ENCODE measurements at regions not wholly inside any gene's neighbourhood (a gene's known extent, or its start where the extent isn't known, plus 50 kb on each side); places are given as distances from the start of the nearest gene placed in this dataset.

DNA sequence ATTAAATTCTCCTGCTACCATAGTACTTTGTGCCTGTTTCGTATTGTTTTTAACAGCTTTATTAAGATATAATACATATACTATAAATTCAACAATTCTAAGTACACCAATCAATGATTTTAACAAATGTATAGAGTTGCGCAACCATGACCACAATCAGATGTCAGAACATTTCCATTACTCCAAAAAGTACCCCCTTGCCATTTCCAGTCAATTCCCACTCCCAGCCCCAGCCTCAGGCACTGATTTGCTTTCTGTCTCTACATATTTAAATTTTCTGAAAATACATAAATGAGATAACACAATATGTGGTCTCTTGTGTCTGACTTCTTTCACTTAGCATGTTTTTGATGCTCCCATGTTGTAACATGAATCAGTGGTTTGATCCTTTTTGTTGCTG, 193.9 kb downstream of the FIGN start:
- no peak for DNase-seq (ENCODE audit: low spot score)

DNA sequence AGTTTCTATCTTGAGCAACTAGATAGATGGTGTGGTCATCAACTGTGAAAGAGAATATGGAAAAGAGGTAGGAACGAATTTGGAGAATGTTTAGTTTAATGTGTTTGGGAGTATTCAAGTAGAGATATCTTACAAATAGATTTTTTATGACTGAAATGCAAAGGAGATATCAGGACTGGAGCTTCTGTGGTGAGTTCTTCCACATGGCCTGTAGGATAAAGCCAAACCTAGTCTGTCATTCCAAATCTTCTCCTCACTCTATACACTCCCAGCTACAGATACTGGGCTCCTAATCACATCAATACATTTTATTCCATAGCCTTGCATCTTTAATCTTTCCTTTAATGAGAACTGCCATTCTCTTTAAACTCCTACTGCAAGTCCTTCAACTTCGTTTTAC, 194.3 kb downstream of the FIGN start:
- DNase-seq (ENCODE audit: low spot score), result no peak

DNA sequence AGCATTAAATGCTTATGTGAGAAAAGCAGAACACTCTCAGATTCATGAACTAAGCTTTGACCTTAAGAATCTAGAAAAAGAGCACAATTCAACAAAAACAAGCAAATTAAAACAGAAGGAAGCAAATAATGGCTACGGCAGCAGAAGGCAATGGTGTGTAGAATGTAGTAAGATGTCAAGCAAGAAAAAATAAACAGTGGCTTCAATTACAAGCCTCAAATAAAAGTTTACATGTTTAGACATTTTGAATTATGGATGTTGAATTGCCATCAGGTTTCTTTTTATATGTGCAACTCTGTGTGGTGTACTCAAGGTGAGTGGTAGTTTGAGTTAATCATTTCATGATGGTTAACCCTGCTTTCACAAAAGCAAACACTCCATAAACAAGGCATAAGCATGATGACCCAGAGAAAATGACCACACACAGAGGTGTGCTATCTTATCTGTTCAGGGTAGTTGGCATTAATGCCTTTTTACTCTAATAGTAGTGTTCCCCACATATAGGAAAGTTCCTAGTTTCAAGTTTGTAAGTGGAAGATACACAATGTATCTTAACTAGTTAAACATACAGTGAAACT, 207.1 kb downstream of the FIGN start:
- DNase-seq (ENCODE audit: low spot score), result no peak

DNA sequence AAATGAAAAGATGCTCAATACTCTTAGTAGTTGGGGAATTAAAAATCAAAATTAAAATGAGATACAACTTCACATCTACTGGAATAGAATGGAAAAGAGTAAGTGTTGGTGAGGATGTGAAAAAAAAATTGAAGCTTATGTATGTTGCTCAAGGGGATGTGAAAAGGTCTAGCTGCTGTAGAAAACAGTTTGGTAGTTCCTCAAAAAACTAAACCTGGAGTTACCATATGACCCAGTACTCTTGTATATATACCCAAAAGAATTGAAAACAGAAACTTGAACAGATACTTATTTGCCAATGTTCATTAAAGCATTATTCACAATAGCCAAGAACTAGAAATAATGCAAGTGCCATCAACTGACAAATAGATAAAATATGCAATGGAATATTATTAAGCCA, 208.4 kb downstream of the FIGN start:
- DNase-seq (ENCODE audit: low spot score), result no peak

DNA sequence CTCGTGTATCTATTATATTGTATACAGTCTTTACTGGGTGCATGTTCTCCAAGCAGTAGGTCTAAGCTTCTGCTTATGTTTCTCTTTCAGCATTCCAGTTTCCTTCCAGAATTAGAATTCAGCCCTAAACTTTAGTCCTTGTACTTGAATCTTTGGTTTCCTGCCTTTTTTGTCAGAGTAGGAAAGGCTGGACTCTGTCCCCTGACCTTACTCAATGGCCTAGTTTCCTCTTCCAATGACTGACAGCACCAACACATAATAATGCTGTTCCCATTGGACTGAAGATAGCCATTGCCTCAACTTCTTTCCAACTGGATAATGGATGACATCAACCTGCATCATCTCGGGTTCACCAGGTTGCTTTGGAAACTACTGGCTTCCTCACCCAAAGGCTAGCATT, 217.0 kb downstream of the FIGN start:
- DNase-seq (ENCODE audit: low spot score), result no peak

DNA sequence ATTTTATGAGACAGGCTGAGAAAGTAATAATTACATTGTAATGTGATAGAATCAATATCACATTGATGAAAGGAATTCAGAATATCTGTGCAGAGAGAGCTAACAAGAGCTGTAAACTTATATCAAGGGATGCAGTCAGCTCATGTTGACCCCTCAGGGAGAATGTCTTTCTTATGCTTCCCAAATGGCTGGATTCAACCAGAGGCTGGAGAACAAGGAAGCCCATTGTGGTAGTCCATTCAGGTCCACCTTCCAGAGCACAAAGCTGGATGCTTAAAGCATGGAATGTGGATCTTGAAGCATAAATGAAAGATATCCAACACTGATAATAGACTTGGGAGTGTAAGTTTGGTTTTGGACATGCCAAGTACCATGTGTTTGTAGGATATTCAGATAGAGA, 220.0 kb downstream of the FIGN start:
- no peak for DNase-seq (ENCODE audit: low spot score)

DNA sequence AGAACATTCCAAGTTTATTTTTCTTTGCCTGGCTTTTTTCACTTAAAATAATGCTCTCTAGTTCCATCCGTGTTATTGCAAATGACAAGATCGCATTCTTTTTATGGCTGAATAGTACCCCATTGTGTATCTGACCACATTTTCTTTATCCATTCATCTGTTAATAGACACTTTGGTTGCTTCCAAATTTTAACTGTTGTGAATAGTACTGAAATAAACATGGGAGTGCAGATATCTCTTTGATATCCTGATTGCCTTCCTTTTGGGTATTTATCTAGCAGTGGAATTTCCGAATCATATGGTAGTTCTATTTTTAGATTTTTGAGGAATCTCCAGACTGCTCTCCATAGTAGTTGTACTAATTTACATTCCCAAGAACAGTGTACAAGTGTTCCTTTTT, 230.5 kb downstream of the FIGN start:
- DNase-seq (ENCODE audit: low spot score), result no peak

DNA sequence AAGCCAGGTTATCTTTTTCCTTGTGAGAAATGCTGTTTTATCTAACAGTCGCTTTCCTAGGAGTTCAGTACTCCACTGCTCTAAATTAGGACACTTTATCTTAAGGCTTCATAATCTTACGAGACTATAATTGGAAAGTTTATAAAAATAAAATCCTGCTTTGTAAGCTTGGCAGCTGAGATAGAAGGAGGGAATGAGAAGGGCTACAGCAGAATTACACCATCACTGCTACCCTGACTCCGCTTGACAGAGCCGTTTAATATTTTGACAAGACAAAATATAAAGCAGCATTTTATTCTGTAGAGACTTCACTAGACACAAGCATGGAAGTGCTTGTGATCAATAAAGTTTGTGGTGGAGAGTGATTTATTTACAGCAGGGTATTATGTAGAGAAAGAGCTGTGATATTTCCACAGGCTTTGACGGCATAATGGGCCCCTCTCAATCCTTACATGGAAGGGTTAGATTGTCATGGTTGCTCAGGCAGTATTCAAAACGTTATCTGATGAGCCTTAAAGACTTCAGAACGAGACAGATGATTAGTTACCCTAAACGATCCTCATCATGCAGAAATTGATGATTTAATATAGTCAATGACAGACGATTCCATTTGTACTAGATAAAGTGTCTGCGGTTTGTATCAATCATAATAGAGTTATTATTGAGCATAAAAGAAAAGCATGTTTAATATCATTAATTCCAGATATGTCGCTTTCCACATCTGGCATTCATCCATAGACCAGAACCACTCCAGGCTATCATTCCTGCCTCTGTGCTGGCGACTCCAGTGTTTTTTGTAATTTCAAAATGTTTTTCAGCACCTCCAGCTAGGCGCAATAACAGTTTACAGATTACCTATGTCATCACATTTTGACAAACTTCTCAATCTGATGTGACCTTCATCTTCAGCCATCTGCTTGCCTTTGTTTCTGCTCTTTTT, 242.2 kb downstream of the FIGN start:
- no peak for DNase-seq (ENCODE audit: low spot score)

DNA sequence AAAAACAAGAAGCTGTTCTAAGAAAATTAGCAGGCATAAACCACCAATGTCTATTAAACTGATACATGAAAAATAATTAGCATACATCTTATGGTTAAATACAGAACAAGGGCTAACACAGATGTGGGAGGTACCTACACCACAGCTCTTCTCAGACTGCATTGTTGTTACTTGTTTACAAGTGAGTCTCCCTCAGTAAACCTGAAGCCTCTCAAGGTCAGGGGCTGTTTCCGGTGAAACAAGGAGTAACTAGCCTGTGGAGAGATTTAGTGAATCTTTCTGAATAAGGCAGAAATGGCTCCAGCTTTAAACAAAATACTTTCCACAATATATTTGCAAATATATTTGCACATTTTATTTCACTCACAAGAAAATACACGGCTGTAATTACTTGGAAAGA, 244.0 kb downstream of the FIGN start:
- no peak for DNase-seq (ENCODE audit: low spot score)

DNA sequence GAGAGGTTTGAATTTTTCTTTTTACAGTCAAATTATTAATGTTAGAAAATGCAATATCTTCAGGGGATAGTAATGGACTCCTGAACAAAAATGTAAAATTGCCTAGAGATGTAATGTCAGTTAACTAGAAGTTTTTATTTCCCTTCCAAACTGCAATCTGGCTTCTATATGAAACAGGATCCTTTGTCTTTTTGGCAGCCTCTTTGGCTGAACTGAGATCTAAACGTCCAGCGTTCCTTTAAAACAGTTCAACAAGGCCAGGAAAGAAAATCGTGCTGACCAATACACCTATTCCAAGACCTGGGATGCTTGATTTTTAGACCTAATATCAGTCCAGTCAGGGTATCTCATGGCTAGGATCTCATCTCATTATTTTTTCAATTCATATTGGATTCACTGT, 245.5 kb downstream of the FIGN start:
- DNase-seq (ENCODE audit: low spot score), result no peak

DNA sequence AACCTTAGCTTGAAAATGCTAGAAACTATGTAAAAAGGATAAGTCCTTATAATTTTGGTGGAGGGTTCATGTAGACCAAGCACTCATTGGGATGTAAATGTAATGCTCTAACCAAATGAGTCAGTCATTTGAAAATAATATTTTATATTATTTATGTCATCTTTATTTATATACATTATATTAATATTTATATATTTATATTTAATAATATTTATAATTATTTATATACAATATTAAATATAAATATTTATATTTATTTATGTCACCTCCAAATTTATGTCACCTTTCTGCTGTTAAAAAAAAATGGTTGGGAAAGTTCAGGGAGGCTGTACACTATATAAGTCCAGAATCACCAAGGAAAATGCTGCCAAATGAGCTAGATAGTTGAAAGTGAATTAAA, 254.3 kb downstream of the FIGN start:
- DNase-seq (ENCODE audit: low spot score), result no peak

DNA sequence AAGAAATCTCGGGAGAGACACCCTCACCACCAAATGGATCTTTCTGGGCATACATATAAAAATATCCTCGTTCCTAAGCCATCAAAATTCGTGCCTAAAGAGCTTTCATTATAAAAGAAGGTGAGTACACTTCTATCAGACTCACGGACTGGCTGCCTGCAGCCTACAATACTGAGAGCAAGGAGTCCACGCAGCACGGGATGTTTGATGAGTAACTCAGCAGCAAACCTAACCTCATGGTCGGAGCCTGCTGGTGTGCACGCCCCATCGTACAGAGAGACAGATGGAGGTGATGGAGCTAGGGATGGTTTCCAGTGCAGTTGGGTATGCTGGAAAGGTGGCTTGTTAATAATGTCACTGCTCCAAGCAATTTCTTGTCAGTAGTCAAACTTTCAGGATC, 256.2 kb downstream of the FIGN start:
- DNase-seq (ENCODE audit: low spot score), result no peak

DNA sequence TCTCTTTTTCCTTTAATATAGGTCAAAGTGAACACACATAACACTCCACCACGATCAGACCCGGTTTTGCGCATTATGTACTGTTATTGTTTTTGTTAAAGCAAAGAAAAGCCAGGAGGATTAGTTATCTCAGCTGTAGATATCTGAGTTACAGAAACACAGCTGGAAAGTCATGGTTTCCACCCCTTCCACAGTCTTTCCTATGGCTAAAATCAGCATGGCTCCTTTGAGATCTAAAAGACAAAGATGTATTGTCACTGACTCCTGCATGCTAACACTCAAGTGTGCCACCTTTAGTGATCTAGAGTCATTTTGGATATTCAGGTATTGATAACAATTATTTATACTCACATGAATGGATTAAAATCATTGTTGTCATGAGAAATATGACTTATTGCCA, 260.0 kb downstream of the FIGN start:
- no peak for DNase-seq (ENCODE audit: low spot score)

DNA sequence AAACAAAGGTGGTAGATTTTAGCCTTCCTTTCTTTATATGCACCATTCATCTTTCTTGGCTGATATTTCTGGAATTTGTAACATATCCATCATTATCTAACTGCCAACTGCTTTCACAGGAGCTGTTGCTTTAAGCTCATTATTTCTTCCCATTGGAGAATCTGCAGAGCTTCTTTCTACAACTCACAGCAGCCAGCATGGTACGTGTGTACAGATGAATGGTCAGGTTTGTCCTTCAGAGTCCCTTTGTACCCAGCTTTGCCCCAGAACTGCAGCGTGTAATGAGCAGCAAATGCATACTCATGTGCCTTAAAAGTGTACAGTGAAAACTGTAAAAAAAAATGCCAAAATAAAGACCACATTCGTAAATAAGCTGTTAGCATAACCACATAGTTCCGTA, 260.9 kb downstream of the FIGN start:
- no peak for DNase-seq (ENCODE audit: low spot score)

DNA sequence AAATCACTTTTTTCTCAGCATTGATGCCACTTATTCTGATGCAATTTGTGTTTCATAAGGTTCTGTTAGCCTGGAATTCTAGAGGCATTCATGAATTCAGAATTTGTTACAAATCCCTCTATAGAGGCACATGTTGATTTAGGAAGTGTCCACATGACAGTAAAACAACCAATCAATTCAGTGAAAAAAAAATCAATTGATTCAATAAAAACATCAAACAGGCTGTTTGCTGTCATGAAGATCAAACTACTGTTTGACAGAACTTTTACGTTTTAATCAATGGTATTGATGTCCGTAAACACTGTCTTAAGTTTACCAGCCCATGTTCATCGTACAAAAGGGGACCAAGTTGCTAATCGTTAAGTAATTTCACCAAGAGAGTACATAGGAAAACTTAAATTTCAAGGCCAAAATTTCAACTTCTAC, 261.5 kb downstream of the FIGN start:
- no peak for DNase-seq (ENCODE audit: low spot score)

DNA sequence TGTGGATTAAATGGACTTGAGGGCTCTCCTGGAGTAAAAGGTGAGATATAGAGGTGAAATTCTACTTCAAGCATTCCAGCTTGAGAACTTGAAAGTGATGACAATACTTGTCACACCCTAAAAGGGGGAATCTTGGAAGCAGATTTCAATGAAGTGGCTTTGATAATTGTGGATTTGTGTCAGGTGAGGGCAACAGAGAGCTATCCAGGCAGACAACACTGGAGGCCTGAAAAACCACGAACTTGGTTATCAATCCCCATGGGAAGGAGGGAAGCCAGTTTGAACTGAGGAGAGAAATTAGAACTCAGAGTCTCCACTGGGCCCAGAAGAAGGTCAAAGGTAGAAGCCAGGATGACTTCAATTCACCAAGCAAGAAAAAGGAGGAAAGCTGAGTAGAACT, 263.9 kb downstream of the FIGN start:
- DNase-seq (ENCODE audit: low spot score), result no peak

DNA sequence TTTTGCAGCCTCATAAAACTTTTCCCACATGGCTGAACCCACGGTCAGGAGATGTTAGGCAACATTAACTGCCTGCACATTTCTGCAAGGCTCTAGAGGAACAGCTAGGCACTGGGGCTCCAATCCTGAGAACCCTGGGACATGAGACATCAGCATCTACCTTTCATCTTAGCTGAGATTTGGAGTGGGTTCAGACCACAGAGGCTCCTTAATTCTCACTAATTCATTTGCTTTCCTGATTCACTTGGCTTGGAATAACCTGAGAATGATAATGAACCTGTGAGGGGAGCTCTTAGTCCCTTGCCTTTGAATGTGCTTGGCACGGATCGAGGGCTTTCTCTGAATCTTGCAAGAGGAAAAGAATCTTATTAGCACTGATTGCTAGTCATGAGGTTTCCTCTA, 266.2 kb downstream of the FIGN start:
- no peak for DNase-seq (ENCODE audit: low spot score)

DNA sequence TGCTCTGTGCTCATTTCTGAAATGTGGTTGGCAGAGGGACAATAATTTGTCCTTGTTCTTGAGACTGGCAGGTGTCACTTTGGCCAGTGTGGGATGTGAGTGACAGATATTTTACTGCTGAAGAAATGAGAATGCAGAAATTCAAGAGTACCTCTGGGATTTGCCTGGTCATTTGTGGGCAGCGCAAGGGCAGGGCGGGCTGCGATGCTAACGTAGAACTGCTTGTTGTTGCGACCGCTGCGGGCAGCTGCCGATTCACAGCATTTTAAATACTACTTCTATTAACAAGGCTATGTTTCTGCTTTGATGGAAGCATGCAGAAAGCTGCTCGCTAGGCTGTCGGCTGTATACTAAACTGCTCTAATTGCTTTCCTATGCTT, 268.6 kb downstream of the FIGN start:
- no peak for DNase-seq (ENCODE audit: low spot score)

DNA sequence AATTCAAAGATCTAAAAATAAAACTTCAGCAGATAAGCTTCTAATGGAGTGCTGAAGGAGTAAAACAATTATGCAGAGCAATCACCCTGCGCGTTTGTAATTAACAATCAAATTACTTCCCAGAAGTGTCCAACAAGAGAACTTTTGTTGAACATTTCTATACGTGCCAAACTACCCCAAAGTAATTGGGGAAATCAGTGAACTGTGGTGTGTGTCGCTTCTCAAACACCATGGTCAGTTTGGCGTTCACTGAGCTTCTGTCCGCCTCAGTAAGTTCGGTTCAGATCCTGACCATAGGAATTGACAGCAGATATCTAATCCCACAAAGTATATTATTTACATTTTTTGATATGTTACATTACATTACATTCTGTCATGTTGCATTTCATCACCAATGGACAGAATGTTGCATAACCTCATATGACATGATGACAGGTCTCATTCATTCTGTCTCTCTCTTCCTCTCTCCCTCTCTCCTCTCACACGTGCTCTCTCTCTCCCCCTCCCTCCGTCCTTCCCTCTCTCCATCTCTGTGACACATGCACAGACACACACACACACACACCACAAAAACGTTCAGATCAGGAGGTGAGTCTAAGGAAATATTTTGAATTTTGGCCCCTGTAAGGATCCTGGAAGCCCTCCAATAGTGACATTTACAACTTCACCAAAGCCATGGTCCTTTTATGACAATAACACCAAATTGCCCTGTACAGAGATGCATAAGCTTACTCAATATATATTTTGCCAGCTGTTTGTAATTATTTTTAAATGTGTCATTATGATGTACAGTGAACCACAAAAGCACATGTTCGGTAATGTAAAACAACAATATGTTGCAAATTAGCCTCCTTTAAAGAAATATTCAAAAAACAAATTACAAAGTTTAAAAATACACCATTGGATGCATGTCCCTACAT, 269.2 kb downstream of the FIGN start:
- DNase-seq (ENCODE audit: low spot score), result no peak

DNA sequence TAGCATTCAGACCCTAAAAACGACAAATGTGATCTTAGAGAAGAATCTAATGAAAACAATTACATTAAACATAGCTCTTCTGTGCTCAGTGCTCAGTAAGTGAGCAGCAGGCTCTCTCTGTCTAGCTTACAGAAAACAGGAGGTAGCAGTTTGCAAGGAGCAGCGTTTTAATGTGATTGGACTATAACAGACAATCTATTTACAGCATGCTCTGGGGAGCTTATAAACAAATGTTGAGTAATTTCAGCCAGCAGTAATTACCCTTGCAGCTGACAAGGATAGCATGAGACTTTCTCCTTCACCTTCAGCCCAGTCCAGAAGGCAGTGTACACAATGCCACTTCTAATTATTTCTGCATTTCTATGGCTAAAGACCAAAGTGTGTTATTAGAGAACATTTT, 270.4 kb downstream of the FIGN start:
- DNase-seq (ENCODE audit: low spot score), result no peak

DNA sequence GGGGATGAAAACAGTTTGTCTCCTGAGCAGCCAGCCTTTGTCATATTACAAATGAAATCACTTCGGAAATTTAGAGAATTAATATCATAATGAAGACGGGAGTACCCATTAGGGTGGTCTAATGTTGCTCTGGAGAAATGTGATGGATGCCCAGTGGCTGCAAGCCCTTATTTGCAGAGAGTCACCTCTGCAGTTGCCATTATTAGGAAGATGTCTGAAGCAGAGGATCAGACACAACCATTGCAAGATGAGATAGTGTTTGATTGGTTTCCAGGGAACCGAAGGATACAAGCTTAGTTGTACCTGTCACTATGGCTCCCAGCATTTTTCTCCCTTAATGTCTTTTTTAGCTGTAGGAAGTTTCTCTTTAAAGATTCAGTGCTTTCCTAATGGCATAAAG, 272.4 kb downstream of the FIGN start:
- DNase-seq (ENCODE audit: low spot score), result no peak

DNA sequence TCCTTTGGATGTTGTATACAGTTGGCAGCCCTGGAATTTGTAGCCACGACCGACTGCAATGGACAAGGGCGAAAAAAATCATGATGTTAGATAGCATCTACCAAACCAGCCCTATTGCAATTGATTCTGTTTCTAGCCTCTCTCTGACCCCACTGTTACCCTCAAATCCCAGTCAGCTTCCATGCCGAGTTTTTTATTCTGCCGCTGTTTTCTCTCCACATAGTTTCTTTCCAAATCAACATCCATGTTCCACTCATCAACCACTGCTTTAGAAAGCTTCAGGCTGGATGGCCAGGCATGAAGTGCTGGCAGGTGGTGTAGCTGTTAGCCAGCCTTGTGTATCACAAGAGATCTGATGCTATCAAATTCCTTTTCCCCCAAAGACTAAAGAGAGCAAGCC, 272.8 kb downstream of the FIGN start:
- no peak for DNase-seq (ENCODE audit: low spot score)

DNA sequence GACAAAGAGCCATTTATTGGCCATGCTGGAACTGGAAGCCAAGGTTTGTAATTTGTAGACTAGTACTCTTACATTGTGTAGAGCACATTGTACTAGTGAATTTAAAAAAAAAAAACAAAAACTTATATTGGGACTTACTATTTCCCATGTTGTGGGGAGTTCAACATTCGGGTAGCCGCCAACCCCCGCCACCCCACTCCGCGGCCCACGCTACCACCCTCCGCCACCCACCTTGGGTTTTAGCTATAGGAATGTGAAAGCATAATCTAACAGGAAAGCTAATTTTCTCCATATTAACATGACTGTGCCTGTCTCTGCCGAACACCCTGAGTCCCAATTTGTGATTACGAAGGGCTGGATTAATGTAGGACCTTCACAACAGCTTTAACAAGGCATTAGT, 275.8 kb downstream of the FIGN start:
- DNase-seq (ENCODE audit: low spot score), result no peak

All from NAMALWA (cell line).